ENCODE measurements at regions not wholly inside any gene's neighbourhood (a gene's known extent, or its start where the extent isn't known, plus 50 kb on each side); places are given as distances from the start of the nearest gene placed in this dataset.

DNA sequence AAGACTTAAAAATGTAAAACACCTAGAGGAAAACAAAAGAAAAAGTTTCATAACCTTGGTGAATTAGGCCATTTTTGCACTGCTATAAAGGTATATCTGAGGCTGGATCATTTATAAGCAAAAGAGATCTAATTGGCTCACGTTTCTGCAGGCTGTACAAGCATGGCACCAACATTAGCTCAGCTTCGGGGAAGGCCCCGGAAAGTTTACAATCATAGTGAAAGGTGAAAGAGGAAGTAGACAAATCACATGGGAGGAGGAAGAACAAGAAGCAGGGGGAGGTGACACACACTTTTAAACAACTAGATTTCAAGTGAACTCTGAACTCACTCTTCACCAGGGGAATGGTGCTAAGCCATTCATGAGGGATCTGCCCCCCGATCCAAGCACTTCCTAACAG is 1358.5 kb upstream of the PCDH9 start:
- no peak overlapping the region for H3K4me3 ChIP-seq (ENCODE audit: low read depth, low read length)
- no peak overlapping the region for H3K27ac ChIP-seq (ENCODE audit: extremely low read depth, low read depth, low read length)
- CTCF ChIA-PET: interaction anchor here (0.8 kb wide), 1 partner anchor 333 kb away, joined by 3 read pairs; no protein-coding TSS in a partner anchor
- TF ChIP-seq ZNF639 (tag by site-specific recombination; IDR thresholded peaks at IDR 0.05) (no peak), ZNF560 (tag by site-specific recombination; IDR thresholded peaks at IDR 0.05; ENCODE audit: borderline replicate concordance) (no peak)
- POLR2A ChIA-PET: no interaction called here
- H3K9me3 ChIP-seq (ENCODE audit: control insufficient read depth, insufficient read depth, low read depth, low read length): no peaks in the 10 kb centered on the region
- no peaks in the 10 kb centered on the region for H3K36me3 ChIP-seq (ENCODE audit: control insufficient read depth in 2 of 2, insufficient read depth in 1 of 2, low read length in 2 of 2)
- H3K4me1 ChIP-seq (ENCODE audit: control insufficient read depth, insufficient read depth, low read length): no peaks in the 10 kb centered on the region

DNA sequence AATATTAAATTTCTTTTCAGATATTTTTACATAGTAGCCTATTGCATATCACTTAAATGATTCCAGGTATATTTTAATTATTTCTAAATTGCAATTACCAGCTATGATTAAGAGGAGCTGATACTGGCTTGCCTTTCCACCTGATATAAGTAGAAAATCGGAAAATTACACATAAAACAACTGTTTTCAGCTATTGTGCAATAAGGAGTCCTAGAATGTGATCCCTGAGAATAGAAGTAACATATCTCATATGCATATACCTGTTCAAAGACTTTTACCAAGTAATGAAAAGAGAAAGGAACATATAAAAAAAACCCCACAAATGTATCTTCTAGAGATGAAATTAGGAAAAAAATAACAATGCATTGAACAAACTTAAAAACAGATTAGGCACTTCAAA is 1354.6 kb upstream of the PCDH9 start:
- no peak for TF ChIP-seq ZNF214 (tag by site-specific recombination; IDR thresholded peaks at IDR 0.05; ENCODE audit: borderline replicate concordance)
- POLR2A ChIA-PET: no interaction called here
- Histone ChIP-seq H3K9me3 (ENCODE audit: control insufficient read depth, insufficient read depth, low read depth, low read length) (no peaks in the 10 kb centered on the region), H3K27ac (ENCODE audit: extremely low read depth, low read depth, low read length) (no peak overlapping the region), H3K4me1 (ENCODE audit: control insufficient read depth, insufficient read depth, low read length) (no peaks in the 10 kb centered on the region), H3K36me3 (ENCODE audit: control insufficient read depth in 2 of 2, insufficient read depth in 1 of 2, low read length in 2 of 2) (no peaks in the 10 kb centered on the region), H3K4me3 (ENCODE audit: low read depth, low read length) (no peak overlapping the region)
- CTCF ChIA-PET: no interaction called here

DNA sequence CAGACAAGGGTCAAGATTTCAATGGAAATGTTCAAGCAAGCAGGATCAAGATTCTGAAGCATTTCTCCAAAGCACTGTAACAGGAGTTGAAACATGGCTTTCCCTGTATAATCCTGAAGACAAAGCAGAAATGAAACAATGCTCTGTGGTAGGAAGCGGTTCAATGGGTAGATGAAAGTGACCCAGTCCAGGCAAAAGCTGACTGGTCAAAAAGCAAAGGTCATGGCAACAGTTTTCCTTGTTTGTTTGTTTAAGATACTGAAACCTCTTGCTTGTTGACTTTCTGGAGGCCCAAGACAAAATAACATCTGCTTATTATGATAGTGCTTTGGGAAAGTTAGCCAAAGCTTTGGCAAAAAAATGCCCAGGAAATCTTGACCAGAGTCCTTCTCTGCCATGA is 1343.9 kb upstream of the PCDH9 start:
- TF ChIP-seq ZSCAN30 (tag by site-specific recombination; IDR thresholded peaks at IDR 0.05): no peak
- TF ChIP-seq ZBTB8A (tag by site-specific recombination; IDR thresholded peaks at IDR 0.05): no peak
- Histone ChIP-seq H3K9me3 (ENCODE audit: control insufficient read depth, insufficient read depth, low read depth, low read length) (no peaks in the 10 kb centered on the region), H3K4me3 (ENCODE audit: low read depth, low read length) (no peak overlapping the region), H3K27ac (ENCODE audit: extremely low read depth, low read depth, low read length) (no peak overlapping the region), H3K4me1 (ENCODE audit: control insufficient read depth, insufficient read depth, low read length) (no peaks in the 10 kb centered on the region), H3K36me3 (ENCODE audit: control insufficient read depth in 2 of 2, insufficient read depth in 1 of 2, low read length in 2 of 2) (no peaks in the 10 kb centered on the region)
- POLR2A ChIA-PET: no interaction called here
- CTCF ChIA-PET: no interaction called here

- TF ChIP-seq ZNF561 (tag by site-specific recombination; IDR thresholded peaks at IDR 0.05; ENCODE audit: borderline replicate concordance) (no peak), ZNF391 (tag by site-specific recombination; IDR thresholded peaks at IDR 0.05; ENCODE audit: borderline replicate concordance, low read depth) (no peak), ZNF24 (tag by site-specific recombination; IDR thresholded peaks at IDR 0.05) (no peak), ZNF830 (tag by site-specific recombination; IDR thresholded peaks at IDR 0.05; ENCODE audit: low read depth) (no peak), FEZF1 (tag by site-specific recombination; IDR thresholded peaks at IDR 0.05) (no peak), ZNF704 (tag by site-specific recombination; IDR thresholded peaks at IDR 0.05) (no peak), OSR2 (tag by site-specific recombination; IDR thresholded peaks at IDR 0.05) (no peak), KLF9 (tag by site-specific recombination; IDR thresholded peaks at IDR 0.05; ENCODE audit: low read depth) (no peak), ZNF571 (tag by site-specific recombination; IDR thresholded peaks at IDR 0.05) (no peak), ZNF132 (tag by site-specific recombination; IDR thresholded peaks at IDR 0.05; ENCODE audit: borderline replicate concordance) (no peak), MZF1 (tag by site-specific recombination; IDR thresholded peaks at IDR 0.05; ENCODE audit: borderline replicate concordance) (no peak), ZNF223 (tag by site-specific recombination; IDR thresholded peaks at IDR 0.05) (no peak), ZBTB6 (tag by site-specific recombination; IDR thresholded peaks at IDR 0.05) (no peak), ZBTB8A (tag by site-specific recombination; IDR thresholded peaks at IDR 0.05) (no peak)
- TF ChIP-seq, protein P1, sequence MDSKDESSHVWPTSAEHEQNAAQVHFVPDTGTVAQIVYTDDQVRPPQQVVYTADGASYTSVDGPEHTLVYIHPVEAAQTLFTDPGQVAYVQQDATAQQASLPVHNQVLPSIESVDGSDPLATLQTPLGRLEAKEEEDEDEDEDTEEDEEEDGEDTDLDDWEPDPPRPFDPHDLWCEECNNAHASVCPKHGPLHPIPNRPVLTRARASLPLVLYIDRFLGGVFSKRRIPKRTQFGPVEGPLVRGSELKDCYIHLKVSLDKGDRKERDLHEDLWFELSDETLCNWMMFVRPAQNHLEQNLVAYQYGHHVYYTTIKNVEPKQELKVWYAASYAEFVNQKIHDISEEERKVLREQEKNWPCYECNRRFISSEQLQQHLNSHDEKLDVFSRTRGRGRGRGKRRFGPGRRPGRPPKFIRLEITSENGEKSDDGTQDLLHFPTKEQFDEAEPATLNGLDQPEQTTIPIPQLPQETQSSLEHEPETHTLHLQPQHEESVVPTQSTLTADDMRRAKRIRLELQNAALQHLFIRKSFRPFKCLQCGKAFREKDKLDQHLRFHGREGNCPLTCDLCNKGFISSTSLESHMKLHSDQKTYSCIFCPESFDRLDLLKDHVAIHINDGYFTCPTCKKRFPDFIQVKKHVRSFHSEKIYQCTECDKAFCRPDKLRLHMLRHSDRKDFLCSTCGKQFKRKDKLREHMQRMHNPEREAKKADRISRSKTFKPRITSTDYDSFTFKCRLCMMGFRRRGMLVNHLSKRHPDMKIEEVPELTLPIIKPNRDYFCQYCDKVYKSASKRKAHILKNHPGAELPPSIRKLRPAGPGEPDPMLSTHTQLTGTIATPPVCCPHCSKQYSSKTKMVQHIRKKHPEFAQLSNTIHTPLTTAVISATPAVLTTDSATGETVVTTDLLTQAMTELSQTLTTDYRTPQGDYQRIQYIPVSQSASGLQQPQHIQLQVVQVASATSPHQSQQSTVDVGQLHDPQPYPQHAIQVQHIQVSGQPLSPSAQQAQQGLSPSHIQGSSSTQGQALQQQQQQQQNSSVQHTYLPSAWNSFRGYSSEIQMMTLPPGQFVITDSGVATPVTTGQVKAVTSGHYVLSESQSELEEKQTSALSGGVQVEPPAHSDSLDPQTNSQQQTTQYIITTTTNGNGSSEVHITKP (tag by site-specific recombination; IDR thresholded peaks at IDR 0.05): no peak
- Histone ChIP-seq H3K4me3 (ENCODE audit: low read depth, low read length) (no peak overlapping the region), H3K36me3 (ENCODE audit: control insufficient read depth in 2 of 2, insufficient read depth in 1 of 2, low read length in 2 of 2) (no peaks in the 10 kb centered on the region), H3K4me1 (ENCODE audit: control insufficient read depth, insufficient read depth, low read length) (no peaks in the 10 kb centered on the region), H3K27ac (ENCODE audit: extremely low read depth, low read depth, low read length) (no peak overlapping the region), H3K9me3 (ENCODE audit: control insufficient read depth, insufficient read depth, low read depth, low read length) (no peaks in the 10 kb centered on the region)
- POLR2A ChIA-PET: no interaction called here
- CTCF ChIA-PET: no interaction called here
Measured at GRCh38 chr13:68551701-68552522, 1321.8 kb upstream of the PCDH9 start.
